Glomerular endothelial cell (primary cell): ENCODE measurements at regions not wholly inside any gene's neighbourhood (a gene's known extent, or its start where the extent isn't known, plus 50 kb on each side); places are given as distances from the start of the nearest gene placed in this dataset.

ENCODE experiments used
- DNase-seq: peaks from one replicate; pipeline ENCODE4 v3.0.0-alpha.2; 2011; ENCODE audit warnings: low read depth, low spot score; ENCODE audit errors: extremely low read depth

- peak; percentile 23 for DNase-seq
These were observed 61.4 kb upstream of the GPR158 start for GRCh38 chr10:25113191-25114035.

GRCh38 chr10:25114036-25114411, 60.8 kb upstream of the GPR158 start:
- DNase-seq = no peak

GRCh38 chr10:25117757-25118156, 57.0 kb upstream of the GPR158 start:
- no peak for DNase-seq

- DNase-seq = no peak
These were observed 54.6 kb upstream of the GPR158 start for GRCh38 chr10:25120188-25120587.
